ENCODE measurements at regions not wholly inside any gene's neighbourhood (a gene's known extent, or its start where the extent isn't known, plus 50 kb on each side); places are given as distances from the start of the nearest gene placed in this dataset.

DNA sequence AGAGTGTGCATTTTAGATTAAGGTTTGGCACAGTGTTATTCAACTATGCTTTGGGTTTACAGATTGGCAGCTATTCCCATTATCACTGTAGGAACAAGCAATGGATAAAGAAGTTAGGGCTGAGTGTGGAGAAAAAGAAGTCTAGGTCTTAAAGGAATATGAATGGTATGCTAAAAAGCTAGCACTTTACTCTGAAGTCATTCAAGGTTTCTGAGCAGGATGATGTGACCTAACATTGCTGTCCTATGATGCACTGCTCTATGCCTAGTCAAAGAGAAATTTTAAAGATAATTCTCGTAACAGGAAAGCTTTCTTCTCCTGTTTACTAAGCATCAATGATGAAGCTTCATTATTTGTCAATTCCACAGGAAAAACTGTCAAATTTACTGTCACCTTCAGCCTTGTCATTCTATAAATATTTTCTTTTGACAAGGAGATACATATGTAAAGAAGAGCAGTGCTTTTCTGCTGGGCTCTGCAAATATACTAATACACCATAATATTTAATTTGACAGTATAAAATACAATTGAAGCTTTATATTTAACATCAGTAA is 476.1 kb upstream of the PTPRD start:
- CTCF ChIA-PET, result no interaction called here
- intact Hi-C loops (cut with DNase I, micrococcal nuclease), result no loop called here
- H3K9me3 Mint-ChIP-seq (ENCODE audit: low read depth), result peaks cover 11% of the 10 kb centered on the region

GRCh38 chr9:11092974-11093373 is 480.2 kb upstream of the PTPRD start:
- no peak overlapping the region for H3K4me3 Mint-ChIP-seq
- intact Hi-C loops (cut with DNase I, micrococcal nuclease), result no loop called here
- no peak for ATAC-seq
- ChIA-PET POLR2A (no interaction called here), CTCF (no interaction called here)
- no peaks in the 10 kb centered on the region for H3K36me3 Mint-ChIP-seq (ENCODE audit: low read depth)
- no peak overlapping the region for H3K27ac Mint-ChIP-seq
- H3K27me3 Mint-ChIP-seq, result no peaks in the 10 kb centered on the region
- peaks cover 23% of the 10 kb centered on the region for H3K9me3 Mint-ChIP-seq (ENCODE audit: low read depth)
- DNase-seq, result no peak
- no peaks in the 10 kb centered on the region for H3K4me1 Mint-ChIP-seq

More for the DNA sequence above, 476.1 kb upstream of the PTPRD start:
- no peaks in the 10 kb centered on the region for H3K27me3 Mint-ChIP-seq
- no peak overlapping the region for H3K27ac Mint-ChIP-seq
- ATAC-seq, result no peak
- H3K36me3 Mint-ChIP-seq (ENCODE audit: low read depth), result no peaks in the 10 kb centered on the region
- H3K4me1 Mint-ChIP-seq, result no peaks in the 10 kb centered on the region
- POLR2A ChIA-PET, result no interaction called here
- no peak for DNase-seq
- H3K4me3 Mint-ChIP-seq, result no peak overlapping the region

DNA sequence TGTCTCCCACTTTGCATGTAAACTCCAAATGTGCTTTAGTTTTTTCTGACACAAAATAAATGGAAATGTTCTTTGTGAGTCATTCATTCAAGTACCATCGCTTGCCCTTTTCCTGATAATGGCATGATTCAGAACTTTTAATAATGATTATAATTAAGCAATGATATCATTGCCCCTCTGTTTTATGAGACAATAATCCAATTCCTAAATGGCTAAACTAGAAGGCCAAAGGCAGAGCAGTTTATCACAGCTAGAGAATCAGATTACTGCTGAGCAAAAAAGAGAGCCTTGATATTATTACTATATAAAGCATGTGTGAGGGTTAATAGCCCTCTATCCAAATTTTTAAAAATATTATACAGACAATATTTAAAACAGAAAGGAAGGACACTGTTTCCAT is 484.2 kb upstream of the PTPRD start:
- DNase-seq (no peak), ATAC-seq (no peak)
- H3K36me3 Mint-ChIP-seq (ENCODE audit: low read depth), result no peaks in the 10 kb centered on the region
- no peak overlapping the region for H3K27ac Mint-ChIP-seq
- H3K4me3 Mint-ChIP-seq, result no peak overlapping the region
- intact Hi-C loops (cut with DNase I, micrococcal nuclease), result no loop called here
- POLR2A ChIA-PET, result no interaction called here
- H3K4me1 Mint-ChIP-seq, result no peaks in the 10 kb centered on the region
- peaks cover 27% of the 10 kb centered on the region for H3K9me3 Mint-ChIP-seq (ENCODE audit: low read depth)
- CTCF ChIA-PET, result no interaction called here
- H3K27me3 Mint-ChIP-seq, result no peaks in the 10 kb centered on the region

GRCh38 chr9:11103525-11103924 is 490.7 kb upstream of the PTPRD start:
- no peaks in the 10 kb centered on the region for H3K4me1 Mint-ChIP-seq
- intact Hi-C loops (cut with DNase I, micrococcal nuclease), result no loop called here
- no peak for ATAC-seq
- H3K9me3 Mint-ChIP-seq (ENCODE audit: low read depth), result peaks cover 16% of the 10 kb centered on the region
- H3K36me3 Mint-ChIP-seq (ENCODE audit: low read depth), result no peaks in the 10 kb centered on the region
- no peak overlapping the region for H3K27ac Mint-ChIP-seq
- DNase-seq, result no peak
- H3K4me3 Mint-ChIP-seq, result no peak overlapping the region
- ChIA-PET CTCF (no interaction called here), POLR2A (no interaction called here)
- H3K27me3 Mint-ChIP-seq, result no peaks in the 10 kb centered on the region

GRCh38 chr9:11107196-11107595 is 494.4 kb upstream of the PTPRD start:
- Mint-ChIP-seq H3K4me3 (no peak overlapping the region), H3K27ac (no peak overlapping the region), H3K36me3 (ENCODE audit: low read depth) (no peaks in the 10 kb centered on the region), H3K9me3 (ENCODE audit: low read depth) (peaks cover 26% of the 10 kb centered on the region), H3K4me1 (no peaks in the 10 kb centered on the region), H3K27me3 (no peaks in the 10 kb centered on the region)
- CTCF ChIA-PET, result no interaction called here
- POLR2A ChIA-PET, result no interaction called here
- intact Hi-C loops (cut with DNase I, micrococcal nuclease), result no loop called here
- DNase-seq (no peak), ATAC-seq (no peak)

- DNase-seq (no peak), ATAC-seq (no peak)
- H3K4me3 Mint-ChIP-seq, result no peak overlapping the region
- peaks cover 11% of the 10 kb centered on the region for H3K9me3 Mint-ChIP-seq (ENCODE audit: low read depth)
- POLR2A ChIA-PET, result no interaction called here
- no peak overlapping the region for H3K27ac Mint-ChIP-seq
- H3K4me1 Mint-ChIP-seq, result no peaks in the 10 kb centered on the region
- H3K27me3 Mint-ChIP-seq, result no peaks in the 10 kb centered on the region
- CTCF ChIA-PET, result no interaction called here
- no peaks in the 10 kb centered on the region for H3K36me3 Mint-ChIP-seq (ENCODE audit: low read depth)
- intact Hi-C loops (cut with DNase I, micrococcal nuclease), result no loop called here
Measured at GRCh38 chr9:11128156-11128555, 515.4 kb upstream of the PTPRD start.

DNA sequence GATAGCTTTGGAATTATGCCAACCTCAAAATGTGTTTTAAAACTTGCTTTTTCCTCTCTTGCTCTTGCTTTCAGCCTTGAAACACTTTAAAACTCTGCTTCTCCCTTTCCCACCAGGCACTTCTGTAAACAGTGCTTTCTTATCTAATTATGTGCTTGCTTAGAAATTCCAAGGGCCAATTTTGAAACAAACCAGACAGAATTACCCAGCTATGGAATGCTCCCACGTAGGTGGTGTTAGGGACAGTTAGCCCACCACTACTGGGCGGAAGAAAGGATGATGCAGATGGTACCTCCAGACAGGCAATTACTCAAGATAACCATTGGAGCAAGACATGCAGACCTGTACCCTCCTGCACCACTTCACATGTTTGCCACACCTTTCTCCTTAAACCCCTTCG is 523.0 kb upstream of the PTPRD start:
- Mint-ChIP-seq H3K9me3 (ENCODE audit: low read depth) (peaks cover 15% of the 10 kb centered on the region), H3K4me3 (no peak overlapping the region), H3K27me3 (no peaks in the 10 kb centered on the region), H3K36me3 (ENCODE audit: low read depth) (no peaks in the 10 kb centered on the region), H3K27ac (no peak overlapping the region), H3K4me1 (no peaks in the 10 kb centered on the region)
- intact Hi-C loops (cut with DNase I, micrococcal nuclease), result loop anchor here in 1 of 2 experiments (10.0 kb wide), 1 partner anchor 61 kb away; no protein-coding TSS in a partner anchor
- DNase-seq (no peak), ATAC-seq (no peak)
- ChIA-PET POLR2A (no interaction called here), CTCF (no interaction called here)

DNA sequence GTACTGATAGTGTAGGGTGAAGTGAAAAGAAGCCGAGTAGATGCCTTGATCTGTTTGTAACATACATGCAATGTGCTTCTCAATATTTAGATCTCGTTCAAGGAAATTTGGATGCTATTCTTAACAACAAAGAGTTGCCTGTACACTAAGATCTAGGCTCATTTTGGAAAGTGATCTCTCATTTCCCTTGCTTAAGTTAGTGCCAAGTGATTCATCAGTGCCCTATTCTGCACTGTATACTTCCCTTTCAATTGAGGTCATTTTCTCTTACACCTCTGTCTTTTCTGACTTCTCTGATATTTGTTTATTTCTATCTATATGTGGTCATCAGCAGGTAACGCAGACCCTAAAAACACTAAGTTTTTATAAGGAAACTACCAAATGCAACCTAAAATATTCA is 528.6 kb upstream of the PTPRD start:
- CTCF ChIA-PET, result no interaction called here

GRCh38 chr9:11142965-11143738 is 530.4 kb upstream of the PTPRD start:
- no peak for DNase-seq
- Mint-ChIP-seq H3K9me3 (ENCODE audit: low read depth) (peaks cover 12% of the 10 kb centered on the region), H3K4me3 (no peak overlapping the region), H3K27me3 (no peaks in the 10 kb centered on the region), H3K27ac (no peak overlapping the region), H3K4me1 (no peaks in the 10 kb centered on the region), H3K36me3 (ENCODE audit: low read depth) (no peaks in the 10 kb centered on the region)
- ChIA-PET CTCF (no interaction called here), POLR2A (no interaction called here)
- intact Hi-C loops (cut with DNase I, micrococcal nuclease), result no loop called here
- no peak for ATAC-seq

More for the DNA sequence above, 528.6 kb upstream of the PTPRD start:
- H3K36me3 Mint-ChIP-seq (ENCODE audit: low read depth), result no peaks in the 10 kb centered on the region
- POLR2A ChIA-PET, result no interaction called here
- no peaks in the 10 kb centered on the region for H3K4me1 Mint-ChIP-seq
- H3K27me3 Mint-ChIP-seq, result no peaks in the 10 kb centered on the region
- intact Hi-C loops (cut with DNase I, micrococcal nuclease), result no loop called here
- no peak overlapping the region for H3K27ac Mint-ChIP-seq
- H3K4me3 Mint-ChIP-seq, result no peak overlapping the region
- ATAC-seq, result no peak
- peaks cover 11% of the 10 kb centered on the region for H3K9me3 Mint-ChIP-seq (ENCODE audit: low read depth)
- no peak for DNase-seq

- H3K27me3 Mint-ChIP-seq, result no peaks in the 10 kb centered on the region
- CTCF ChIA-PET, result no interaction called here
- no peak for DNase-seq
Measured at GRCh38 chr9:11144746-11145145, 531.9 kb upstream of the PTPRD start.

GRCh38 chr9:11148189-11148588 is 535.4 kb upstream of the PTPRD start:
- DNase-seq (no peak), ATAC-seq (no peak)
- no peak overlapping the region for H3K4me3 Mint-ChIP-seq
- no peaks in the 10 kb centered on the region for H3K36me3 Mint-ChIP-seq (ENCODE audit: low read depth)
- intact Hi-C loops (cut with DNase I, micrococcal nuclease), result no loop called here
- no peaks in the 10 kb centered on the region for H3K4me1 Mint-ChIP-seq
- POLR2A ChIA-PET, result no interaction called here
- H3K27ac Mint-ChIP-seq, result no peak overlapping the region
- no peaks in the 10 kb centered on the region for H3K27me3 Mint-ChIP-seq
- H3K9me3 Mint-ChIP-seq (ENCODE audit: low read depth), result peaks cover 16% of the 10 kb centered on the region
- CTCF ChIA-PET, result no interaction called here

More at GRCh38 chr9:11144746-11145145, 531.9 kb upstream of the PTPRD start:
- no peaks in the 10 kb centered on the region for H3K36me3 Mint-ChIP-seq (ENCODE audit: low read depth)
- H3K9me3 Mint-ChIP-seq (ENCODE audit: low read depth), result peaks cover 12% of the 10 kb centered on the region
- H3K4me1 Mint-ChIP-seq, result no peaks in the 10 kb centered on the region
- intact Hi-C loops (cut with DNase I, micrococcal nuclease), result no loop called here
- ATAC-seq, result no peak
- POLR2A ChIA-PET, result no interaction called here
- no peak overlapping the region for H3K4me3 Mint-ChIP-seq
- no peak overlapping the region for H3K27ac Mint-ChIP-seq

DNA sequence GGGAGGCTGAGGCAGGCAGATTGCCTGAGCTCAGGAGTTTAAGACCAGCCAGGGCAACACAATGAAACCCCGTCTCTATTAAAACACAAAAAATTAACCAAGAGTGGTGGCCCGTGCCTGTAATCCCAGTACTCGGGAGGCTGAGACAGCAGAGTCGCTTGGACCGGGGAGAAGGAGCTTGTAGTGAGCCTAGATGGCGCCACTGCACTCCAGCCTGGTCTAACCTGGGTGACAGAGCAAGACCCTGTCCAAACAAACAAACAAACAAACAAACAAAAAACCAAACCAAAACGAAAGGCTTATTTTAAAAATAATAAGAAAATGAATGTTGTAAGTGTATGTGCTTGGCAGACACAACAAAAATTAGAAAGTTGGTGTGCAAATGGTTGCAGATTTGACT is 536.3 kb upstream of the PTPRD start:
- intact Hi-C loops (cut with DNase I, micrococcal nuclease), result no loop called here
- no peak for DNase-seq
- peaks cover 16% of the 10 kb centered on the region for H3K9me3 Mint-ChIP-seq (ENCODE audit: low read depth)
- no peak overlapping the region for H3K27ac Mint-ChIP-seq
- ATAC-seq, result no peak
- H3K36me3 Mint-ChIP-seq (ENCODE audit: low read depth), result no peaks in the 10 kb centered on the region
- CTCF ChIA-PET, result interaction anchor here (0.6 kb wide), 1 partner anchor 250 kb away, joined by 3 read pairs; no protein-coding TSS in a partner anchor
- H3K4me1 Mint-ChIP-seq, result no peaks in the 10 kb centered on the region
- H3K27me3 Mint-ChIP-seq, result no peaks in the 10 kb centered on the region
- POLR2A ChIA-PET, result no interaction called here
- H3K4me3 Mint-ChIP-seq, result no peak overlapping the region

All from activated CD4-positive, alpha-beta T cell treated with anti-CD3 and anti-CD28 coated beads for 36 hours (primary cell).